Activated CD8-positive, alpha-beta T cell treated with anti-CD3 and anti-CD28 coated beads, Interleukin-2, amount 10 ng/mL, durations not matched to agents 7 days and 5 days (primary cell): ENCODE measurements at regions not wholly inside any gene's neighbourhood (a gene's known extent, or its start where the extent isn't known, plus 50 kb on each side); places are given as distances from the start of the nearest gene placed in this dataset.
"Not testable (repeated sequence)": the region's sequence is repeated elsewhere in the genome, so short reads cannot be mapped to it uniquely, and the experiment has no call there.

ENCODE experiments used
- ATAC-seq: fragments of 150-1000 bp; cut with Tn5 transposase; one replicate; pipeline ENCODE4 v1.10.0; 2021; ENCODE audit warnings: moderate library complexity
- CTCF ChIA-PET: fragments of 350-600 bp; sonication (Branson Sonifier 250); formaldehyde crosslinking; loops from one replicate; lab custom pipeline; 2021; ENCODE audit warnings: antibody characterized with exemption; lab: Charles Lee
- POLR2A ChIA-PET: fragments of 350-600 bp; sonication (Branson Sonifier 250); formaldehyde crosslinking; loops from one replicate; lab custom pipeline; 2021; ENCODE audit warnings: antibody characterized with exemption; lab: Charles Lee
- DNase-seq: peaks from one replicate; pipeline ENCODE4 v3.0.0-alpha.2; 2020
- H3K27ac Mint-ChIP-seq: one replicate; pipeline ENCODE4 v1.8.0; 2021; ENCODE audit warnings: mild to moderate bottlenecking, mixed read lengths
- H3K27me3 Mint-ChIP-seq: one replicate; pipeline ENCODE4 v1.8.0; 2021; ENCODE audit warnings: low read depth, mixed read lengths
- H3K36me3 Mint-ChIP-seq: one replicate; pipeline ENCODE4 v1.8.0; 2021; ENCODE audit warnings: low read depth, mixed read lengths
- H3K4me1 Mint-ChIP-seq: one replicate; pipeline ENCODE4 v1.8.0; 2021; ENCODE audit warnings: low read depth, mixed read lengths
- H3K4me3 Mint-ChIP-seq: one replicate; pipeline ENCODE4 v1.8.0; 2021; ENCODE audit warnings: mild to moderate bottlenecking, mixed read lengths
- H3K9me3 Mint-ChIP-seq: one replicate; pipeline ENCODE4 v1.8.0; 2022; ENCODE audit warnings: mixed read lengths; ENCODE audit not compliant: insufficient read depth

DNA sequence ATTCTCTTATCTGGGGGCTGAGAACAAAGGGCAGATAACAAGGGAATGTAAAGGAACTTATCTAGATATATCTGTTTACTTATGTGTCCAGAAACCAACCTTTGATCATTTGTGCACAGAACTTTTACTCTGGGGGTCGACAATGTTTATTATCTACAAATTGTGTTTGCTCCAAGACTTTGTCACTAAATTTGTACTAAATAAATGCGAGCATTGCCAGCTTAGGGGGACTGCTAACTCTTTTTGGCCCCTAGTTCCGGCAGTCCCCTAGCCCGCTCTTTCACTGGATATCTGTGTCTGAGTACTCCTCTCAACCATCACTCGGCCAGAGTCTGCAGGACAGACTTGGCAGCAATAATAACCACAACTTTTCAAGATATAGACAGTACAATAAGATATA is 88.2 kb downstream of the FSCB start:
- DNase-seq = no peak
- Mint-ChIP-seq H3K27ac (no peak overlapping the region), H3K4me1 (no peaks in the 10 kb centered on the region), H3K27me3 (no peaks in the 10 kb centered on the region), H3K4me3 (no peak overlapping the region), H3K9me3 (peaks cover 23% of the 10 kb centered on the region), H3K36me3 (no peaks in the 10 kb centered on the region)
- no peak for ATAC-seq
- ChIA-PET POLR2A (no interaction called here), CTCF (no interaction called here)

DNA sequence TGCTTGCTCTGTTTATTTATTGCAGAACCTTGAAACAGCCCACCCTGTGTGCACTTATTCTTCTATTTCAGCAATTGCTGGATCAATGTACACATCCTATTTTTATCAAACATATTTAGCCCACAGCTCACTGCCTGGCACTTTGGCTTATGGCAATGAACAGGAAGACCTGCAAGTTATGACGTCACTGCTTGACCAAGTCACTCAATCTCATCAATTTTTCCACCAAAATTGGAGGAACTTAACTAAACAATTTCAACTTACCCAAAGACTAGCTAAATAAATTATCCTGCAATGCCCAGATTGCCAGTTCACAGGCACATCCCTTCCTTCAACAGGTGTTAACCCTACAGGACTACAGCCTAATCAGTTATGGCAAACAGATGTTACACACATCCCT is 89.3 kb downstream of the FSCB start:
- no peak overlapping the region for H3K27ac Mint-ChIP-seq
- no peaks in the 10 kb centered on the region for H3K4me1 Mint-ChIP-seq
- ChIA-PET CTCF (no interaction called here), POLR2A (no interaction called here)
- H3K9me3 Mint-ChIP-seq = peaks cover 23% of the 10 kb centered on the region
- no peak overlapping the region for H3K4me3 Mint-ChIP-seq
- DNase-seq (no peak), ATAC-seq (no peak)
- H3K36me3 Mint-ChIP-seq = no peaks in the 10 kb centered on the region
- no peaks in the 10 kb centered on the region for H3K27me3 Mint-ChIP-seq

DNA sequence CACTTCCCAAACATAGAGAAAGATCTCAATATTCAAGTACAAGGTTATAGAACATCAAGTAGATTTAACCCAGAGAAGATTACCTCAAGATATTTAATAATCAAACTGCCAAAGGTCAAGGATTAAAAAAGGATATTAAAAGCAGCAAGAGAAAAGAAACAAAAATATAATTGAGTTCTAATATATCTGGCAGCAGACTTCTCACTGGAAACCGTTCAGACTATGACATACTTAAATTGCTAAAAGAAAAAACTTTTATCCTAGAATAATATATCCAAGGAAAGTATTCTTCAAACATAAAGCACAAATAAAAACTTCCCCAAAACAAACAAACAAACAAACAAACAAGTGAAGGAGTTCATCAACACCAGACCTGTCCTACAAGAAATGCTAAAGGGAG is 92.4 kb downstream of the FSCB start:
- Mint-ChIP-seq H3K27me3 (no peaks in the 10 kb centered on the region), H3K36me3 (no peaks in the 10 kb centered on the region), H3K27ac (no peak overlapping the region), H3K4me3 (no peak overlapping the region), H3K9me3 (peaks cover 21% of the 10 kb centered on the region), H3K4me1 (no peaks in the 10 kb centered on the region)
- DNase-seq = no peak
- CTCF ChIA-PET = no interaction called here
- POLR2A ChIA-PET = no interaction called here
- ATAC-seq = no peak

DNA sequence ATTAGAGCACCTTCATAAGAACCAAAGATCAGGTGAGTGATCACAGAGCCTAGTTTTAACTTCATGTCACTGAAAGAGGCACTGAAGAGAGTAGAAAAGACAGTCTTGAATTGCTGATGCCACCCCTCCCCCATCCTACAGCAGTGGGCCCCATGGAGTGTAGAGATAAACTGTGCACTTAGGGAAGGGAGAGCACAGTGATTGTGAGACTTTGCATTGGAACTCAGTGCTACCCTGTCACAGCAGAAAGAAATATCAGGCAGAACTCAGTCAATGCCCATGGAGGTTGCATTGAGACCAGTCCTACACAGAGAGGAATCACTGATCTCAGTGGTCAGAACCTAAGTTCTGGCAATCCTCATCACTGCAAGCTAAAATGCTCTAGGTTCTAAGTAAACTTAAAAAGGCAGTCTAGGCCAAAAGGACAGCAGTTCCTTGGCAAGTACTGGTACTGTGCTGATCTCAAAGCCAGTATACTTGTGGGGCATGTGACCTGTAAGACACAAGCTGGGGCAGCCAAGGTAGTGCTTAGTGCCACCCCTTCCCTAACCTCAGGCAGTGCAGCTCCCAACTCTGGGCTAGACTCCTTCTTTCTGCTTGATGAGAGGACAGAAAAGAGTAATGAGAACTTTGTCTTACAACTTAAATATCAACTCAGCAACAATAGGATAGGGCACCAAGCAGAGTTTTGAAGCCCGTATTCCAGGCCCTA is 94.1 kb downstream of the FSCB start:
- Mint-ChIP-seq H3K9me3 (peaks cover 16% of the 10 kb centered on the region), H3K27ac (no peak overlapping the region), H3K4me3 (no peak overlapping the region), H3K36me3 (no peaks in the 10 kb centered on the region), H3K4me1 (no peaks in the 10 kb centered on the region), H3K27me3 (no peaks in the 10 kb centered on the region)
- ChIA-PET CTCF (no interaction called here), POLR2A (no interaction called here)
- DNase-seq (no peak), ATAC-seq (no peak)

DNA sequence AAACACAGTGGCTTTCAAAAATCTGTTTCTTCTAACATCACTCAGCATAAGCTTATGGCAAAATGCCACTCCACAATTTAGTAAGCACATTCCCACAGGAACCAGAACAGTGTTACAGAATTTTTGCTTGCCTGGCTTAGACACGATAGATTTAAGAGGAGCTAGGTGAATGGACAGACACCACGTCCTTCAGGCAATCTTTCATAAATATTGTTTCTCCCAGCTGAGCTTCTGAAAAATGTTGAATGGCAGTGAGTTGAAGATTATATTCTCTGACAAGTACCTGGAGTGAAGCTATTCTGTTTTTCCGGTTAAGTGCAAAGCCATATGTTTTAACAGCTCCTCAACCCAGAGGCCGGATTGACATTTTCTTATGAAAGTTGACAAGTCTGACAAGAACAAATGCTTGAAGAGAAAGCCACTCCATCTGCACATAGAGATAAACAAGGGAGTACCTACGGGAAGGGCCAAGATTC is 102.0 kb downstream of the FSCB start:
- ATAC-seq (no peak), DNase-seq (no peak)
- Mint-ChIP-seq H3K27me3 (no peaks in the 10 kb centered on the region), H3K27ac (no peak overlapping the region), H3K9me3 (no peaks in the 10 kb centered on the region), H3K4me3 (no peak overlapping the region), H3K36me3 (no peaks in the 10 kb centered on the region), H3K4me1 (no peaks in the 10 kb centered on the region)
- ChIA-PET CTCF (no interaction called here), POLR2A (no interaction called here)

DNA sequence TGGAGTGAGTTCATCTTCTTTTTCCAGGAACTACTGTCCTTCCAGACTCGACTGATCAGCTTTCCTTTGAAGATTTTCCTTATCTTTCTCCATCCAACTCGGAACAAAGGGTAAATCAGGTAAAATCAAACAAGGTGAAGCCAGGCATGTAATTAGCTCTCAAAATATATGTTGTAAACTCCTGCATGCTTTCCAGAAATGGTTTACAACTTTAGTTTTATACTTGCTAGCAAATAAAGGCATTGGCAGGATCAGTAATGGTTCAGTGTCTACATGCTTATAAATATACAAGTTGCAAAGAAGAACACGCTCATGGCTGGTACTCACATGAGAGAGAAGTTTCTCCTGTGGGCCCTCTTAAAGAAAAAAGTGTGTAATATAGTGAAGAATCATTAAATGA is 102.5 kb downstream of the FSCB start:
- Mint-ChIP-seq H3K36me3 (no peaks in the 10 kb centered on the region), H3K27me3 (no peaks in the 10 kb centered on the region), H3K27ac (no peak overlapping the region), H3K9me3 (no peaks in the 10 kb centered on the region), H3K4me1 (no peaks in the 10 kb centered on the region), H3K4me3 (no peak overlapping the region)
- POLR2A ChIA-PET = no interaction called here
- no peak for DNase-seq
- ATAC-seq = no peak
- CTCF ChIA-PET = no interaction called here

DNA sequence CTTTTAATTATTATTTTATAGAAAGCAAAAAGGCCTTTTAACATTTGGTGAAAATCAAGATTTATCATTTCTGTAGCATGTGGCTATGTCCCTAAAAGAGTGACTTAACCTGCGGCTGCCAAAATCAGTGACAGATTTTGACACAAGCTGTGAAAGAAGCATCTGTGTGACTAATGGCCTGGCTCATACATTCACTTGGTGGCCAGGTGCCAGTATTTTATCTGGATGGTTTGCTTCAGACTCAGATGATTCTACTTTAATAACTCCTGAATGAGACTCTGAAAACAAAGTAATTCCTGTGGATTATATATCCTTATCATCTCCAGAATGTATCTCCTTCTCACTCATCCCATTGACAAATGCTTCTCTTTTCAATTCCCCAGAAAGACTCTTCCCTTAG is 103.0 kb downstream of the FSCB start:
- no peak overlapping the region for H3K4me3 Mint-ChIP-seq
- CTCF ChIA-PET = no interaction called here
- no peak for DNase-seq
- H3K27ac Mint-ChIP-seq = no peak overlapping the region
- no peaks in the 10 kb centered on the region for H3K36me3 Mint-ChIP-seq
- no peaks in the 10 kb centered on the region for H3K4me1 Mint-ChIP-seq
- no peaks in the 10 kb centered on the region for H3K9me3 Mint-ChIP-seq
- POLR2A ChIA-PET = no interaction called here
- H3K27me3 Mint-ChIP-seq = no peaks in the 10 kb centered on the region
- no peak for ATAC-seq

DNA sequence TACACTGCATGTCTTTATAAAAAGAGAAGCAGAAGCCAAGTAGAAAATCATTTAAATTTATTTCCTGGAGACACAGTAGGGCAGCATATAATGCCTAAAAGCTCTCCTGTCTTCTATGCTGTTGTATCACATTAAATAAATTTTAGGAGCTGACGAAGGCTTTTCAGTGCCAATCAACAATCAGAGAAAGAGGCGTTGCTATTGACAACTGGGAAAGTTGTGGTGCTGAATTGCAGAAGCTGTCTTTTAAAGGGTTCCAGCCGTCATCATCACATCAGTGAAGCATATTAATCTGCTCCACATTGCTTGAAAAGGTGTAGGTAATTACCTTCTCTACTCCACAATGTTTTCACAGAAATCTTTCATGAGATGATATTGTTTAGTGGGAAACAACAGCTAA is 103.9 kb downstream of the FSCB start:
- no peaks in the 10 kb centered on the region for H3K4me1 Mint-ChIP-seq

DNA sequence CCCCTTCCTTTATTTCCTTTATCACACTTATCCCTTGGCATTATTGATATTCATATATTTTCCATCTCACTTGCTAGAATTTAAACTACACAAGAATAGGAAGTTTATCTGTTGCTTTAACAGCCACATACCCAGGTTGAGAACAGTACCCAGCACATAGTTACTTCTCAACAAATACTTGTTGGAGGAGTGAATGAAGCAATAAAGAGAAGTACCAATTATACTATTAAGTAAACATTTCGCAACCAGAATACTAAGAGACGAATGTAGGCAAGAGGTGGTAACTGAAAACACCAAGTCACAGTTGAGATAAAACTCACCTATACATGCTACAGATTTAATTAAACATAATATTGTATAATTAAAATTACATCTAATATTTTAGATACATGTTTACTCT is 110.9 kb downstream of the FSCB start:
- no peak overlapping the region for H3K27ac Mint-ChIP-seq
- H3K36me3 Mint-ChIP-seq = no peaks in the 10 kb centered on the region
- DNase-seq (no peak), ATAC-seq (no peak)
- no peaks in the 10 kb centered on the region for H3K4me1 Mint-ChIP-seq
- no peaks in the 10 kb centered on the region for H3K27me3 Mint-ChIP-seq
- no peaks in the 10 kb centered on the region for H3K9me3 Mint-ChIP-seq
- POLR2A ChIA-PET = no interaction called here
- CTCF ChIA-PET = no interaction called here
- H3K4me3 Mint-ChIP-seq = no peak overlapping the region

More for the DNA sequence above, 103.9 kb downstream of the FSCB start:
- H3K9me3 Mint-ChIP-seq = no peaks in the 10 kb centered on the region
- H3K36me3 Mint-ChIP-seq = no peaks in the 10 kb centered on the region
- no peak for ATAC-seq
- no peak for DNase-seq
- H3K27me3 Mint-ChIP-seq = no peaks in the 10 kb centered on the region
- no peak overlapping the region for H3K27ac Mint-ChIP-seq
- ChIA-PET POLR2A (no interaction called here), CTCF (no interaction called here)
- no peak overlapping the region for H3K4me3 Mint-ChIP-seq

DNA sequence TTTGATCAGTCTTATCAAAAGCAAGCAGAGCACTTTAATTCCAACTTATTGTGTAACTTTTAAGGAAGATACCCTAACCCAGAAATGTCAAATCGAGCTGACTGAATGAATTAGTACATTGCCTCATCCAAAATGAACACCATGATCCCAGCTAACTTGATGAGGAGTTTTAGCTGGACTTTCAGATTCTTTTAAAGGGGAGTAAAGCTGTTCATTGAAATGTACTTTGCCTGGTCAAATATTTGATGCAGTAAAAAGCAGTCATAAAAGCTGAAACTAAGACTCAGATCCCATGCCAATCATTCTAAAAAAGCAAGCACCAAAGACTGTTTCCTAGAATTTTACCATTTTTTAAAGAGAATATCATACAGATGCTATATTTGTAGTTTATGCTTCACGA is 114.1 kb downstream of the FSCB start:
- DNase-seq = no peak
- Mint-ChIP-seq H3K27me3 (no peaks in the 10 kb centered on the region), H3K27ac (no peak overlapping the region), H3K36me3 (no peaks in the 10 kb centered on the region), H3K4me3 (no peak overlapping the region), H3K9me3 (no peaks in the 10 kb centered on the region), H3K4me1 (no peaks in the 10 kb centered on the region)
- no peak for ATAC-seq
- POLR2A ChIA-PET = no interaction called here
- CTCF ChIA-PET = no interaction called here

DNA sequence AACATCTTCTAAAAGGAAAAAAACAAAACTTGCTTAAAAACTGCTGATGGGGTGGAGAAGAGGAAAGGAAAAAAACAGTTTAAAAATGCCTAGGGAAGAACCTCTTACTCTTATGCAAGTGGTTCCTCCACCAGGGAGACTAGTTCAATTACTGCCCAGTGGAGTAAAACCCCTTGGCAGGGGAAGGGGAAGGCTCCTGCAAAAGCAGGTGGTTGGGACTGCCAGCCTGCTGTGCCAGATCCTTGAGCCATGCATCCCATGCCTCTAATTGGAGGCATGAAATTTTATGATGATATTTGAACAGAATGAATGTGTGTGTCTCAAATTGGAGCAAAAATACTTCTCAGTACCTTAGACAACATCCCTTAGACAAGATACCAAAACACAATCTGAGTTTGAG is 118.8 kb downstream of the FSCB start:
- Mint-ChIP-seq H3K36me3 (no peaks in the 10 kb centered on the region), H3K27me3 (no peaks in the 10 kb centered on the region), H3K27ac (no peak overlapping the region), H3K9me3 (peaks cover 6% of the 10 kb centered on the region), H3K4me1 (no peaks in the 10 kb centered on the region), H3K4me3 (no peak overlapping the region)
- DNase-seq (no peak), ATAC-seq (no peak)
- ChIA-PET CTCF (no interaction called here), POLR2A (no interaction called here)

DNA sequence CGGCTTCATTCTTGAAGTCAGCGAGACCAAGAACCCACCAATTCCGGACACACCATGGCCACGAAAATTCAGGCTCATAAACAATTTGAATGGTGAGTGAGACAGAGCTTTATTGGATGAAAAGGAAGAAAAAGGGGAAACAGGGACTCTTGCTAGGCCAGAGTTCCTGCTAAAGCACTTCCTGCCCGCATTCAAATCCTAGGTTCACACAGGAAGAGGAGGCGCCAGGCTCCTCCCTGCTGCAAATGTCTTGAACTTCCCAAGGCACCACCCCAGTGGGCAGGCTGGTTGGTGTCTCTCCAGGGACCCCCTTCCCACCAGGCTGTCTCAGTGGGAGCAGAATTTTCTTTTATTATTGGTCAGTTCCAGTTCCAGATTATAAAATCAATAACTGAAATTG is 121.2 kb downstream of the FSCB start:
- ChIA-PET POLR2A (no interaction called here), CTCF (no interaction called here)
- Mint-ChIP-seq H3K27me3 (no peaks in the 10 kb centered on the region), H3K4me1 (no peaks in the 10 kb centered on the region), H3K9me3 (peaks cover 6% of the 10 kb centered on the region), H3K27ac (no peak overlapping the region), H3K4me3 (no peak overlapping the region), H3K36me3 (no peaks in the 10 kb centered on the region)
- DNase-seq (no peak), ATAC-seq (no peak)

DNA sequence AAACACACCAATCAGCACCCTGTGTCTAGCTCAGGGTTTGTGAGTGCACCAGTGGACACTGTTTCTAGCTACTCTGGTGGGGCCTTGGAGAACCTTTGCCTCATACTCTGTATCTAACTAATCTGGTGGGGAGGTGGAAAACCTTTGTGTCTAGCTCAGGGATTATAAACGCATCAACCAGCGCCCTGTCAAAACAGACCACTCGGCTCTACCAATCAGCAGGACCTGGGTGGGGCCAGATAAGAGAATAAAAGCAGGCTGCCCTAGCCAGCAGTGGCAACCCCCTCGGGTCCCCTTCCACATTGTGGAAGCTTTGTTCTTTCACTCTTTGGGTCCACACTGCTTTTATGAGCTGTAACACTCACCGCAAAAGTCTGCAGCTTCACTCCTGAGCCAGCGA is 121.8 kb downstream of the FSCB start:
- H3K36me3 Mint-ChIP-seq, H3K4me1 Mint-ChIP-seq, ATAC-seq, H3K4me3 Mint-ChIP-seq, CTCF ChIA-PET, H3K9me3 Mint-ChIP-seq, H3K27ac Mint-ChIP-seq, DNase-seq, H3K27me3 Mint-ChIP-seq: not testable (repeated sequence)
- POLR2A ChIA-PET = interaction anchor here (0.6 kb wide), 1 partner anchor 9 kb away, joined by 3 read pairs; no protein-coding TSS in a partner anchor
